Smooth muscle cell (in vitro differentiated cells): ENCODE measurements at regions not wholly inside any gene's neighbourhood (a gene's known extent, or its start where the extent isn't known, plus 50 kb on each side); places are given as distances from the start of the nearest gene placed in this dataset.

Experiments used
- DNase-seq: peaks from one replicate; lab custom pipeline; 2025; ENCODE audit not compliant: unreplicated experiment; lab: John Stamatoyannopoulos, UW
- H2AFZ ChIP-seq: fragments of 200-600 bp; sonication (generic); 2 replicates; pipeline ENCODE4 v1.6.0; 2016; ENCODE audit warnings: antibody characterized with exemption, low read depth, mild to moderate bottlenecking
- H3F3A ChIP-seq: fragments of 200-600 bp; sonication (generic); 2 replicates; pipeline ENCODE4 v1.6.0; 2017; ENCODE audit warnings: antibody characterized with exemption, low read depth
- H3K27ac ChIP-seq: fragments of 200-600 bp; sonication (generic); 2 replicates; pipeline ENCODE4 v1.5.1; 2016; ENCODE audit warnings: low read depth, mild to moderate bottlenecking
- H3K27me3 ChIP-seq: fragments of 200-600 bp; sonication (generic); 2 replicates; pipeline ENCODE4 v1.6.1; 2016; ENCODE audit warnings: low read depth, mild to moderate bottlenecking
- H3K36me3 ChIP-seq: fragments of 200-600 bp; sonication (generic); 2 replicates; pipeline ENCODE4 v1.5.1; 2016; ENCODE audit warnings: low read depth
- H3K4me1 ChIP-seq: fragments of 200-600 bp; sonication (generic); 2 replicates; pipeline ENCODE4 v1.5.1; 2016; ENCODE audit warnings: low read depth
- H3K4me2 ChIP-seq: fragments of 200-600 bp; sonication (generic); 2 replicates; pipeline ENCODE4 v1.6.0; 2016; ENCODE audit warnings: mild to moderate bottlenecking
- H3K4me3 ChIP-seq: fragments of 200-600 bp; sonication (generic); 2 replicates; pipeline ENCODE4 v1.5.1; 2016; ENCODE audit warnings: mild to moderate bottlenecking
- H3K79me2 ChIP-seq: fragments of 200-600 bp; sonication (generic); 2 replicates; pipeline ENCODE4 v1.6.0; 2016; ENCODE audit warnings: low read depth, mild to moderate bottlenecking
- H3K9ac ChIP-seq: fragments of 200-600 bp; sonication (generic); 2 replicates; pipeline ENCODE4 v1.6.0; 2016; ENCODE audit warnings: low read depth
- H3K9me3 ChIP-seq: fragments of 200-600 bp; sonication (generic); replicated peaks from 2 replicates; pipeline ENCODE4 v1.5.1; 2016; ENCODE audit warnings: low read depth
- H4K20me1 ChIP-seq: fragments of 200-600 bp; sonication (generic); 2 replicates; pipeline ENCODE4 v1.6.0; 2016; ENCODE audit warnings: low read depth
- WGBS: methylation state at CpG from one replicate; pipeline ENCODE4 v1.1.7; 2016; ENCODE audit warnings: low lambda C conversion rate; 5-methylcytosine and 5-hydroxymethylcytosine counted together
- TF ChIP-seq, protein P1 (sequence below): fragments of 200-600 bp; sonication (generic); IDR thresholded peaks from 2 replicates; pipeline ENCODE4 v1.5.1; 2017; ENCODE audit warnings: borderline replicate concordance, mild to moderate bottlenecking, antibody characterized with exemption; ENCODE audit not compliant: insufficient read depth, poor library complexity, severe bottlenecking

DNA sequence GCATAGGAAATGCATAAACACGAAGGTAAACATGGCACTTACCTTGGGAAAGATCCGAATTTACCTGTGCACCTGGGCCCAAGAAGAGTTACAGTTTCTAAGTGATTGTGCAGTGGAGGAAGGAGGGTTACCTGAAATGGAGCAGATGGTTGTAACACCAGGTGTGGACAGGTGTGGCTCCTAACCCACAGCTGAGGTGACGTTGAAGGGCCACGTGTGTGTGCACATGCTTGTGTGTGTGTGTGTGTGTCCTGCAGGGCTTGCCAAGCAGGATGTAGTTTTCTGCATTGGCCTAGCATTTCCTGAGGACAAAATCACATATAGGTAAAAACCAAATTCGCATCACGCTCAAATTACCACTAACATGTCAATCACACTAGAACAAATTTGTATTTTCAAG, 240.8 kb downstream of the ANKRD60 start:
- 95% methylated on average over 6 of the region's 6 CpGs for WGBS
- Histone ChIP-seq H4K20me1 (no peaks in the 10 kb centered on the region), H3K36me3 (no peaks in the 10 kb centered on the region), H3K9me3 (no peaks in the 10 kb centered on the region), H3F3A (peaks cover 3% of the 10 kb centered on the region), H3K79me2 (no peaks in the 10 kb centered on the region), H3K4me1 (no peaks in the 10 kb centered on the region), H3K27me3 (no peaks in the 10 kb centered on the region), H3K27ac (no peak overlapping the region), H3K4me2 (no peak overlapping the region), H3K4me3 (no peak overlapping the region), H2AFZ (no peak overlapping the region), H3K9ac (no peak overlapping the region)
- DNase-seq = no peak
- TF ChIP-seq, protein P1, sequence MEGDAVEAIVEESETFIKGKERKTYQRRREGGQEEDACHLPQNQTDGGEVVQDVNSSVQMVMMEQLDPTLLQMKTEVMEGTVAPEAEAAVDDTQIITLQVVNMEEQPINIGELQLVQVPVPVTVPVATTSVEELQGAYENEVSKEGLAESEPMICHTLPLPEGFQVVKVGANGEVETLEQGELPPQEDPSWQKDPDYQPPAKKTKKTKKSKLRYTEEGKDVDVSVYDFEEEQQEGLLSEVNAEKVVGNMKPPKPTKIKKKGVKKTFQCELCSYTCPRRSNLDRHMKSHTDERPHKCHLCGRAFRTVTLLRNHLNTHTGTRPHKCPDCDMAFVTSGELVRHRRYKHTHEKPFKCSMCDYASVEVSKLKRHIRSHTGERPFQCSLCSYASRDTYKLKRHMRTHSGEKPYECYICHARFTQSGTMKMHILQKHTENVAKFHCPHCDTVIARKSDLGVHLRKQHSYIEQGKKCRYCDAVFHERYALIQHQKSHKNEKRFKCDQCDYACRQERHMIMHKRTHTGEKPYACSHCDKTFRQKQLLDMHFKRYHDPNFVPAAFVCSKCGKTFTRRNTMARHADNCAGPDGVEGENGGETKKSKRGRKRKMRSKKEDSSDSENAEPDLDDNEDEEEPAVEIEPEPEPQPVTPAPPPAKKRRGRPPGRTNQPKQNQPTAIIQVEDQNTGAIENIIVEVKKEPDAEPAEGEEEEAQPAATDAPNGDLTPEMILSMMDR = no peak

DNA sequence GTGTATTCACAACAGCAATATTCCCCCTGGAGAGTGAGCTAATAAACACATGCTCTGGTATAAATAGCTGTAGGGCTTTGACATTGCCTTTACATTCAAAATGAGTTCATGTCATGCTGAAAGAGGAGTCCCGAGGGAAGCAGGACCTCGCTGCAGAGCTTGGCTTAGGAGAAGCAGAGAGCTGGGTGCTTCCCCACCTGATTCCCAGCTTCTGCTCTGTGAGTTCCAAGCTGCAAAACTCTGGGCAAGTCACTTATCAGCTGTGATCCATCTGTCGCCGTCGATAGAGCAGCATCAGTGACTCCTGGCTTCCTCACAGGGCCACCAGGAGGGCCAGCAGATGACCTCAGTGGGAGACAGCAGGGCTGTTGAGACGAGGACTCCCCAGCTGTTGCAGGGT, 241.8 kb downstream of the ANKRD60 start:
- H3K9me3 ChIP-seq = no peaks in the 10 kb centered on the region
- H3K27ac ChIP-seq = no peak overlapping the region
- H2AFZ ChIP-seq = no peak overlapping the region
- no peaks in the 10 kb centered on the region for H3K4me1 ChIP-seq
- no peaks in the 10 kb centered on the region for H4K20me1 ChIP-seq
- no peaks in the 10 kb centered on the region for H3K27me3 ChIP-seq
- no peak overlapping the region for H3K4me2 ChIP-seq
- no peaks in the 10 kb centered on the region for H3K79me2 ChIP-seq
- no peak overlapping the region for H3K4me3 ChIP-seq
- peaks cover 3% of the 10 kb centered on the region for H3F3A ChIP-seq
- no peak overlapping the region for H3K9ac ChIP-seq
- H3K36me3 ChIP-seq = no peaks in the 10 kb centered on the region
- TF ChIP-seq, protein P1 = no peak
- WGBS = 86% methylated on average over 6 of the region's 6 CpGs
- no peak for DNase-seq

DNA sequence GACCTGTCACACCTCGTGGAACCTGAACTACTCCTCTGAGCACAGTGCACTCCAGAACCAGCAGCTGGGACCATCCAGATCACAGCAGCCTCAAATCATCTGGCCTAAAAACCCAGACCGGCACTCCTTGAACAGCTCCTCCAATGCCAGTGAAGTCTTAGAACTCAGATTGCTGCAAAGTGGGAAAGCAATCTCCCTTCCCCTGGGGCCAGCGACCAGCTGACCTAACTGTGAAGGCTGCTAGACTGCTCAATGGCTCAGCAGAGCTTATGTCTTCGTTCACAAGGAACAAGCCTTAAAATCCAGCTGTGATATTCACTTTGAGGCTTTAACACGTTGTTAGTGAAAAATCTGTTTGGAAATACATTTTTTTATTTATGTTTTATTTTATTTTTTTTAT, 243.2 kb downstream of the ANKRD60 start:
- Histone ChIP-seq H3K36me3 (no peaks in the 10 kb centered on the region), H3F3A (no peaks in the 10 kb centered on the region), H3K4me3 (no peak overlapping the region), H3K27me3 (no peaks in the 10 kb centered on the region), H2AFZ (no peak overlapping the region), H3K27ac (no peak overlapping the region), H4K20me1 (no peaks in the 10 kb centered on the region), H3K4me1 (peaks cover 4% of the 10 kb centered on the region), H3K4me2 (no peak overlapping the region), H3K79me2 (no peaks in the 10 kb centered on the region), H3K9ac (no peak overlapping the region), H3K9me3 (no peaks in the 10 kb centered on the region)
- 57% methylated on average over 5 of the region's 5 CpGs for WGBS
- no peak for DNase-seq
- TF ChIP-seq, protein P1 = no peak

DNA sequence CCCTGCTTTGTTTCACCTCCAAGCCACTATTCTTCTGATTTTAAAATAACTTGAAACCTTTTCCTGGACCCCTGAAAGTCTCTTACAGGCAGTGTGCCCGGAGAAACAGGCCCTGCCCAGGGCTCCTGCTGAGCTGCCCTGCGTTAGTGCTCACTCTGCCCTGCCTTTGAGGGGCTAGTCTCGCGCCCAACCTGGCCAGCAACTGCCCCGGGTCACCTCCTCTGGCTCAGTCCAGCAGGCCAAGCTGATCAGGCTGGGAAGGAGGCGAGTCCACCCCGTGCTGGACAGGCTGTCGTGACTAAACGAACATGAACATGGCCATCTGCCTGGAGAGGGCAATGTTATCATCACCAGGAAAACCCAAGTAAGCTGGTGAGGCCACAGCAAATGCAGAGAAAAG, 245.4 kb downstream of the ANKRD60 start:
- no peaks in the 10 kb centered on the region for H4K20me1 ChIP-seq
- WGBS = 74% methylated on average over 9 of the region's 9 CpGs
- H3K27ac ChIP-seq = no peak overlapping the region
- H3K4me2 ChIP-seq = no peak overlapping the region
- TF ChIP-seq, protein P1 = no peak
- peaks cover 4% of the 10 kb centered on the region for H3F3A ChIP-seq
- no peak overlapping the region for H3K9ac ChIP-seq
- no peaks in the 10 kb centered on the region for H3K79me2 ChIP-seq
- H2AFZ ChIP-seq = no peak overlapping the region
- H3K27me3 ChIP-seq = no peaks in the 10 kb centered on the region
- no peak for DNase-seq
- H3K9me3 ChIP-seq = no peaks in the 10 kb centered on the region
- H3K4me3 ChIP-seq = no peak overlapping the region
- peaks cover 6% of the 10 kb centered on the region for H3K4me1 ChIP-seq
- no peaks in the 10 kb centered on the region for H3K36me3 ChIP-seq
